Activated T-helper 1 cell treated with Interleukin-2 at 50 U/mL for 16 hours (primary cell): ENCODE measurements at regions not wholly inside any gene's neighbourhood (a gene's known extent, or its start where the extent isn't known, plus 50 kb on each side); places are given as distances from the start of the nearest gene placed in this dataset.
"Not testable (repeated sequence)": the region's sequence is repeated elsewhere in the genome, so short reads cannot be mapped to it uniquely, and the experiment has no call there.

Experiments used
- DNase-seq: peaks from one replicate; pipeline ENCODE4 v3.0.0-alpha.2; 2020; ENCODE audit warnings: low read depth

DNA sequence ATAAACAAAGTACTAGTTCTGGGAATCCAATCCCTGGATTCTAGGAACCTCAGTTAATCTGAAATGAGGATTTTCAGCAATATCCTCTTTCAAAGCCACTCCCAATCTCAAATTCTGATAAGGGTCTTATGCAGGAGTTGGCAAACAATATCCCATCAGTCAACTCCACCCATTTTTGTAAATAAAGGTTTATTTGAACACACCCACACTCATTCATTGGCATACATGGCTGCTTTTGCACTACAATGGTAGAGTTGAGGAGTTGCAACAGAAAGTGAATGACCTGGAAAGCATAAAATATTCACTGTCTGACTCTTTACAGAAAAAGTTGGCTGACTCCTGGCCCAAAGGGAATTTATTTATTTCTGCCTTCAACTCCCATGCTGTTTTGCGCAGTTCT, 157.7 kb upstream of the CDH11 start:
- DNase-seq = no peak

DNA sequence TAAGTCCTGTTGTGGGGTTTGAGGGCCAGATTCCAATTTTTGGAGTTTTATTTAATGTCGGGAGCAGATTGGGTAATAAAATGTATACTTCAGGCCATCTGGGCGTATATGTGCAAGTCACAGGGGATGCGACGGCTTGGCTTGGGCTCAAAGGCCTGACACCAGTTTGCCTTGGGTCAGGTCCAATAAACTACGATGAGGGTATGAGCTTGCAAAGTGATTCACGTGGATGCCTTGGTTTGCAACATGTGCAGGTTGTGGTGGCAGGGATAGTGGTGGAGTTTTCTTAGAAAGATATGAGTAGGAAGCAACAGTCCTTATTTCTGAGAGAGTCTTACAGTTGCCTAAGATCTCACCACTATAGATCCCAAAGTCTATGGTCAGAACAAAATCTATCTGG, 157.0 kb upstream of the CDH11 start:
- no peak for DNase-seq

DNA sequence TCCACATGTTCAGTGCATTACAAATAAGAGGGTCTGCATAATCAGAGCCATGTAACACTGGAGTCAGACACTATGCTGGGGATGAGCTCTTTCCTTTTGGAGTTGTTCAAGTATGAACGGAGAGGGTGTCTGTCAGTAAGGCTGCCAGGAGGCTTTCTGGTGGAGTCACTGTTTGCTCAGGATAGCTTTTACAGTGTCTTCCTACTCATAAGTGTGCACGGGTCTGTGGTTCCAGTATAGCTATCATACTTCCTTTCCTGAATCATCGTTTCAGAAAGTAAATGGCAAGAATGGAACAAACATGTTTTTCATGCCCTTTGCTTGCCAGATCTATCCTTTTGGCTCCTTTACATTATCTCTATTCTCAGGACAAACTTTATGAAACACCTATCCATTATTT, 152.7 kb upstream of the CDH11 start:
- DNase-seq = no peak

DNA sequence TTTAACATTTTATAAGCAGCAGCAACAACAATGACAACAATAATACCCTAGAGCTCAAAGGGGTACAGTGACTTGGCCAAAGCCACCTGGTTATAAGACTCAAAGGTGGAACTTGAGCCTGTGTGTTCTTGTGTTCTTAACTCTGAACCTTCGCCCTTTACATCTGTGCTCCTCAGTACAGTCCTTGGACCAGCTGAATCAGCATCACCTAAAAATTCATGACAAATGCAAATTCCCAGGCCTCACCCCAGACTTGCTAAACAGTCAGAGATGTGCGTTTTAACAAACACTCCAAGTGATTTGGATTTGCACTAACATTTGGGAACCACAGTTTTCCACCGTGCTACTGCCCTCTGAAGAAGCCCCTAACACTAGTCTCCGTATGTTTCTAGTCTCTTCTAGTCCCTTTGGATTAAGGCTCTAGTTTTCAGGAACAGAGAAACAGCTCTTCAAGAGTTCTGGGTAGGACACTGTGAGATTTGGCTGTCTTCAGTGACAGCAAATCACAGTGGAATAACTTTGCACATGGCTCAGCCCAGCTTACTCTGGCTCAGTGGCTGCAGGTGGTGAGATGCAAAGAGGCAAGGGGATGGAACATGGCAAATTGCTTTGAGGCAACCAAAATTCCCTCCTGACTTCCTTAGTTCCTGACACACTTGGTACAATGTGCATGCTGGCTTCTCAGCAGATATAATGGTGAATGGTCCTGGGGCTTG, 151.0 kb upstream of the CDH11 start:
- DNase-seq = no peak

DNA sequence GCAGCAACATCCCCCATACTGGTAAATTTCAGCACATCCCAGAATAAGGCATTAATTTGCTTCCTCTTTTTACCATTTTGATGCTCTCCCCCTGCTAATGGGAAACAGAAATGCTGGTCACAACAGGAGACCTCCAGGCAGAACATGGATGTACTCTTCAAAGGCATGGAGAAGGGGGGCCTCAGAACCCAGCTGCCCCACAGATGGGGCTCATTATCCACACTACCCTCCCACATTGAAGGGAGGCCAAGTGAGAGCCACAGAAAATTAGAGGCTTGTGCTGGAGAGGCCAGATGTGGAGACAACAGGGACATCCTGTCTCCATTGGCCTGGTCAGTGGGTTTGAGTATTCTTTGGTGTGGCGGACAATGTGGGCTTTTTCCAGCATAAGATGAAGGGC, 150.1 kb upstream of the CDH11 start:
- no peak for DNase-seq

DNA sequence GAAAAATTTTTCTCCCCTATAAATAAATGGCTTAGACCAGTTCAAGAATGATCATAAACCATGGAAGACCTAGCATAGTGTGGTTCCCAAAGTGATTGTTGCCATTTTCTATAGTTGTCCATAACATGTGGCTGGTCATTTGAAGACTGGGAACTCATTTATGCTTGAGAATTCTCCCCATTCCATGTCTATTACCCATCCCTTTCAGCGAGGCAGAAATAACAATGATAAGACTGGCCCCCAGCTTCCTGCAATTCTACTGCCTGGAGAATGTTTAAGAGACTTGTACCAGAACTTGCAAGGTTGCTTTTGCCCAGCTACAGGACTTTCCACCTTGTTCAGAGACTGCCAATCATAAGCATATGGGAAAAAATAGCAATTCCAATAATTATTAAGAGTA, 146.5 kb upstream of the CDH11 start:
- DNase-seq = no peak

DNA sequence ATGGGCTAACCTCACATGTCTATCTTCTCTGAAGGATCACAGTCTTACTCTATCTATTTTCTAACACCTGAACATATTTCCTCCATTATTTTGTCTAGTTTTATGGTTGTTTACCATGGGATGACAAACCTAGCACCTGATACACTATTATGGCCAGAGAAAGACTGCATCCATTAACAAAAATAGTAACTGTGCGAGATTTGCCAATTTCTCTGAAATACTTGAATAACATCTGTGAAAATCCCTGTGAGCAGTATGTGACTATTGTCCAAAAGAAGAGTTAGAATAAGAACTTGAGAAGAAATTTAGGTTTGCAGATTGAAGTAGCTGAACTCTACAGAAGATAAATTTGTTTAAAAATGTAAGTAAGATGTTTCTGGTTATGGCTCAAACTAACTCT, 142.0 kb upstream of the CDH11 start:
- DNase-seq = no peak

DNA sequence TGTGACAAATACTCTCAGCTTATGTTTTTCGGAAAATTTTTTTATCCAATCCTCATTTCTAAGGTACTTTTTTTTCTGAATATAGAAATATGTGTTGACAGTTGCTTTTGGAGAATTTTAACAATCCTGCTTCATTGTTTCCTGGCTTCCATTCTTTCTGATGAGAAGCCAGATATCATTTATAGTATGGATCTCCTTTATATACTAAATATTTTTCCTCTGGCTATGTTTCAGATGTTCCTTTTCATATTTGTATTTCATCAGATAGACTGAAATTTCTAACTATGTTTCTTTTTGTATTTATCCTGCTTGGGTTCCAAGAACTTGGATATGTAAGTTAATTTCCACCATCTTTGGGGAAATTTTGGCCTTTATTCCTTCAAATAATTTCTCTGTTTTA, 138.9 kb upstream of the CDH11 start:
- DNase-seq = no peak

DNA sequence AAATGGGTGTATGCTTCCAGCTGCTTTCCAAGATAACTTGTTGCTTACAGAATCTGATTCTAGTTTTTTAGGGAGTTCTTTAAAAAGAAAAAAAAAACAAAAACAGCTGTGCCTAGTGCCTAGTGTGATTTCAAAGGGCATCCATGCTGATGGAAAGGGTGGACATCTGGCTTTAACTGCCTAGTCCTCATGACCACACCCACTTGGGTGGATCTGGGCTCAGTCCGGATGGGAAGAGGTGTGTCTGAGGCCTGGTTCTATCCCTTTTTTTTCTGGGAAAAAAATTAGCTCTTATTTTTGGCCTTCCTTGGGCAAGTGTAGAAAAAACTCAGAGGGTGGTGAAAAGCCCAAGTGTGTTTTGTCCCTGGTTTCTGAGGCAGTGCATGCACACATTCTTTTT, 132.3 kb upstream of the CDH11 start:
- no peak for DNase-seq

DNA sequence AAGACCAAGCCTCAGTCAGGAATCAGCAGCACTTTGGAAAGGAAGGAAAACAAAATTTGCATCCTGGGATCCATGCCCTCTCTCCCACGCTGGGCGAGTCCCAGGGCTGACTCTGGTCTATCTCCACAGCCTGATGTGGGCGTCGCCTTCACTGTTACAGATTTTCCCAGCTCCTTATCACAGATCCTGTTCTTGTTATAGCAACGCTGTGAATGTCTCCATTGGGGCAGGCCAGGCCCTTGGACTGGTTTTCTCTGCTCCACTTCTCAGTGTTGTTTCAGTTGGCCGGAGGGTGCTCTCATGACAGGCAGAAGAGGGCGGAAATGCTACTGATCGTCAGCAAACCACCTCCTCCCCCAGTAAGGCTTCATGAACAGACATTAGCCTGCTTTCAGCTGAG, 127.9 kb upstream of the CDH11 start:
- DNase-seq = no peak

DNA sequence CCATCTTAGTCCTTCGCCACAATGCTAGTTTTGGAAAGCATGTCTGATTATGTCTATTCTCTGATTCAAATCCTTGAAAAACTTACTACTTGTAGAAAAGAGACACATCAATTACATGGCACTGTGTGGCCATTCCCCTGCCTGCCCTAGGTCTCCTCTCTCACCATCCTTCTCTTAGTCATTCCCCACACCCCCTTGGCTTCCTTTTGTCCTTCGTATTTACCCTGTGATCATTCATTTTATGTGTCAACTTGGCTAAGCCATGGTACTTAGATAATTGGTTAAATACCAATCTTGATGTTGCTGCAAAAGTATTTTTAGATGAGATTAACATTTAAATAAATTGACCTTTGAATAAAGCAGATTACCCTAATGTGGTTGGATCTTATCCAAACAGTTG, 122.9 kb upstream of the CDH11 start:
- DNase-seq = no peak

DNA sequence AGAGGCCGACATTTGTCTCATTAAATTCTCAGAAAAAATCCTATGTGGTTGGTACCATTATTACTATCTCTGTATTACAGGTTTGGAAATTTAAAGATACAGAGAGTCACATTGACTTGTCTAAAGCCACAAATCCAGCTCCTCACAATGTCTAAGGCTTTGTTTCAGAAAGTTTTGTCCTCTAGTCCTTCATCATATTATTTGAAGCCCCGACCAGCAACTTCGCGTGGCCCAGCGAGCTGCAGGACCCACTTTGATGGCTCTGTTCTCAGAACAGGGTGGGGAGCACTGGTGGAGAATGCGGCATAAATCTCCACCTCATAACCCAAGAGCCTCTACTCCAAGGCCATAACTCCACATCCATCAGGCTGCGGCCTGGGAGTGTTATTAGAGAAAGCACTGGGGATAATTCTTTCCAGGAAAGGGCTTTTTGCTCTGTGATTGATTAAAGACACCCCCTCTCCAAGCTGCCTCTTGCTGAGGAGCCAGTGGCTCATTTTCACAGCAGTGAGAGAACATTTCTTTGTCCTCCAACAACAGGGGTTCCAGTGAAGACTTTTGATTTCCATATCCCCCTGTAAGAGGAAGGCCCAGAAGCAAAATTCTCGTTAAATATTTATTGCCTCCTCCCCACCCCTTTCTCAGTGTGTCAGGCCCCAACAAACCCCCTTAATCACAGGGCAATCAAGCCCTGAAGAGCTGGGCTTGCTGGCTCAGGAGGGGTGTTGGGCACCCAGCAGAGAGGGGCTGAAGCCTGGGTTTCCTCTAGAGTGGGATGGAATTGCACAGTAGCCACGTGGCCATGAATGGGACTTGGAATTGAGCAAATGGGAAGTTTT, 113.7 kb upstream of the CDH11 start:
- no peak for DNase-seq

DNA sequence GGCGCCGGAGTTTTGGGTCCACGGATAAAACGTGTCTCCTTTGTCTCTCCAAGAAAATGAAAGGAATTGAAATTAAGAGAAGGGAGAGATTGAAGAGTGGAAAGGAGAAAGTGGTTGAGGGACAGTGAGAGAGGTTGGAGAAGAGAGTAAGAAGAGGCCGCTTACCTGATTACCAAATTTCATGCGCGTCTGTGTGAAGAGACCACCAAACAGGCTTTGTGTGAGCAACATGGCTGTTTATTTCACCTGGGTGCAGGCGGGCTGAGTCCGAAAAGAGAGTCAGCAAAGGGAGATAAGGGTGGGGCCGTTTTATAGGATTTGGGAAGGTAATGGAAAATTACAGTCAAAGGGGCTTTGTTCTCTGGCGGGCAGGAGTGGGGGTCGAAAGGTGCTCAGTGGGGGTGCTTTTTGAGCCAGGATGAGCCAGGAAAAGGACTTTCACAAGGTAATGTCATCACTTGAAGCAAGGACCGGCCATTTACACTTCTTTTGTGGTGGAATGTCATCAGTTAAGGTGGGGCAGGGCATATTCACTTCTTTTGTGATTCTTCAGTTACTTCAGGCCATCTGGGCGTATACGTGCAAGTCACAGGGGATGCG, 113.0 kb upstream of the CDH11 start:
- DNase-seq = not testable (repeated sequence)

DNA sequence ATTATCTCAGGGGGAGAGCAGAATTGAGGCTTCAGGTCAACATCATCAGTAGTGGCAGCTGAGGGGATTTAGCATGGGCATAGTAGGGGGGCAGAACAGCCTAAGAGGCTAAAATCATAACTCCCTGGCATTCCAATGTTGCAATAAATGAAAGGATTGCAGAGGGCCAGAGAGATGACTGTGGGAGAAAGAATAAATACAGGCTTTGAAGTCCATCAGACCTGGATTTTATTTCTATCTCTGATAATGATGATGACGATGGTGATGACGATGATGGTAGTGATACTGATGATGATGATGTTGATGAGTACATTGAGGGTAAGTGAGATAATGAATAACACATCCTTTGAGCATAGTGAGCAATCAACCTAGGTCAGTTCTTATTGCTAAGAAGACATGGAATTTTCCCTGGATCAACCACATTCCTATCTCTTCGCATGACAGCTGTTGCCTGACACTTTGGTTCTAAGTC, 107.4 kb upstream of the CDH11 start:
- no peak for DNase-seq

DNA sequence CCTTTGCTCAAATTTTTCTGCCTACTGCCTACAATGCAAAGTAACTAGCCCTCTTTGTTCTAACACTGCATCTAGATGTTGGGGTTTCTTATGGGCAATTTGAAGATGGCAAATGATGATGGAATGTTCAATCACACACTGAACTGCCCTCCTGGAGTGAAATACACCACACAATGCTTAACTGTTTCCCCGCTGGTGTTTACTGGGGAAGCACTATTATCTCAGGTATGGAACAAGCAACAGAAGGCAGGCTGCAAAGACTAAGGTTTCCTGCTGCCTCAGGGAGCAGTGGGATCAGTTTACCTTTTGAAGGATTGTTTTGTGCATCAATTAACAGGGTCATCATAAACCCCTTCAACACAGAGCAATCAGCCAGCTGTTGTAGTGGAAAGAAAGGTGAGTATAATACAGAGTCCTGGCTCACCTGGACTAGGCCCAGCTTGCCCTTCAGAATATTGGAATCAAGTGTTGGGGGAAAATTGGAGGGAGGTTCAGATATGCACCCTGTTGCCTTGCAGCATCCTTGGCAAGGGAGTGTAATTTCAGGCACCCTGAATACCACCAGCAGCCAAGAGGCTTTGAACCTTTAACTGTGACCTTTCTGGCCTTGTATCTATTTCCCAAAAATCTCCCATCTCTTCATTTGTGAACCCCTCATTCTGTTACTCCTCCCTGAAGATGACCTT, 105.4 kb upstream of the CDH11 start:
- no peak for DNase-seq

DNA sequence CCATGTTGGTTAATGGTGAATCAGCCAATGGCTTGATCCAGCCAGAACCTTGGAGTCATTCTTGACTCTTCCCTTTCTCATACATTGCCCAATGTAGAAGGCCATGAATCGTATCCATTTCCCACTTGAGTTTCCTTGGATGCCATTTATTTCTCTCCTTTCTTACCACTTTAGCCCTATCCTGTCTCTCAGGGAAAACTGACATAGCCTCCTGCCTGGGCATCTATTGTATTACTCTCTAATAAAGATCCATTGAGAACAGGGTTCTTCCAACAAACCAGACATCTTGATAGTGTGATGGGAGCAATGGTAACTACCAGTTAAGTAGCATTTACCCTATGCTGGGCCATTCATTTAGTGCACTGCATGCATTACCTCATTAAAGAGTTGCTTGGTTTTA, 104.2 kb upstream of the CDH11 start:
- no peak for DNase-seq

DNA sequence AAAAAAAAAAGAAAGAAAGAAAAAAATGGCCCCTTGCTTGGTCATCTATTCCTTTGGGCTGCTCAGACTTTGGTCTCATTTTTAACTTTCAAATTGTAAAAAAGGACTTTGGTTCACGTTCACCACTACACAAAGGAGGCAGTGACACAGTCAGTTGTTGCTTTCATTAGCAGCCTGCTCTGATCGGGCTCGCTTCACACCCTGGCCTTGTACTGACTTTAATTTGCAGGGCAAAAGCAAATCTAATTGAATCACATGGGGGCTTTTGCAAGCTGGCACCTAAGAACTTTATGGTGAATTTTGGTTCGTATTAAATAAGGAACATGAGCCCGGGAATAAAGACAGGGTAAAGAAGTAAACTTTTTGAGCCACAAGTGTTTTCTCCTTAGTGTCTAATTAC, 103.6 kb upstream of the CDH11 start:
- no peak for DNase-seq

DNA sequence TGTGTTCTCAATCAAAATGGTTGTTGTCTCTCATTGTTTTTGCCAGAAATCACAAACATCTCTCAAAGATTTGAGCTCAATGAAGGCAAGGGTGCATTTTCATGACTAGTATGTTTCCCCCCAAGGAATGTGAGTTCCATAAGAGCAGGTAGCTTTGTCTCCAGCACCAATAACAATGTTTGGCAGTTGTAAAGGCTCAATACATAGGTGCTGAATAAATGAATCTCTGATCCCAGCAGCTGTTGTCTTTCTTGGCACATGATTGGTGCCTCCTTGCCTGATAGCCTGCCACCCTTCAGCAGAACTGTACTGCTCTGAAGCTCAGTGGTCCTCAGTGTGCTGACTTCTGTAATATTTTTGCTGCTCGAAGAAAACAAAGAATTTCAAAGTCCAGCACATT, 103.1 kb upstream of the CDH11 start:
- no peak for DNase-seq

DNA sequence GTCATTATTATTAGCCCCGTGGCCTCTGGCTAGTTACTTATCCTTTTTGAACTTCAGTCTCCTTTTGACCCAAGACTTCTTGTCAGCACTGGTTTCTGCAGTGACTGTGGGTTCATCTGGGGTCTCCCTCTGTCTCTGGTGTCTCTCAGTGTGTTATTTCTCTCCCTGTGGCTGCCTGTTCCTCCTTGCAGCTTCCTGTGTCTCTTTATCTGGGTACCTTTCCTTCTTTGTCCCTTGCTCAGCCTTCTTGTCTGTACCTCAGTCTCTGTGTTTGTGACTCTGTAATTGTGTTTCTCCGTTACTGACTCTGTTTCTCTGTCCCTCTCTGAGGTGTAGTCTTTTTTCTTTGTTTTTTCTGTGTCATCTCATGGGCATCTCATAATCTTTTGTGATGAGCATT, 102.6 kb upstream of the CDH11 start:
- no peak for DNase-seq

DNA sequence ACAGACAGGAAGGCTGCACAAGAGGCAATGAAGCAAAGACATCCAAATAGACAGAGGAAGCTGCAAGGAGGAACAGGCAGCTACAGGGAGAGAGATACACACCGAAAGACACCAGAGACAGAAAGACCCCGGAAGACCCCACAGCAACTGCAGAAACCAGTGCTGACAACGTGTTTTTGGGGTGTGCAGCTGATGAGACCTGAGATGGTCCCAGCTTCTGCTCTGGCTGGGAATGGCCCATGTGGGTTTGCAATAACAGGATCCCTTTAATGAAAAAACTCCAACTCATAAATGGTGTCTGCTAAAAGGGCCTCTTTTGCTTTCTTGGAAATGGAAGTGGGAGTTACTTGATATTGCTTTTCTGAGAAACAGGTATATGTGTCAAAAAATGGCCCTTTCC, 101.5 kb upstream of the CDH11 start:
- DNase-seq = no peak

DNA sequence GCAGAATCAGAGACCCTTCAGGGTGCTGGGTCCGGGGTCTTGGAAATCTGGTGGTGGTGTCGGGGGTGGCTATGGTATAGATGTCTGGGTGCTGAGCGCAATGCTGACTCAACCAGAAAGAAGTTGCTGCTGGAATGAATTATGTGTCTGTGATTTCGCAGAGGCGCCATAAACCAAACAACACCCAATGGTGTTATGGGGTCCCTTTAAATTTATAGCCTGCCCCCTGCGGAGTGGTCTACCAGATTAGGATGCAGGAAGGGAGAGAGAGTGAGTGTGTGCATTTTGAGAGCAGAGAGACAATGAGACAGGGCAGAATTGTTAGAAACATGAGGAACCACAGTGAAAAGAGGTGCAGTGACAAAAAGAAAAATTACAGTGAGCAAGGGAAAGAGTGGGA, 100.7 kb upstream of the CDH11 start:
- DNase-seq = no peak

DNA sequence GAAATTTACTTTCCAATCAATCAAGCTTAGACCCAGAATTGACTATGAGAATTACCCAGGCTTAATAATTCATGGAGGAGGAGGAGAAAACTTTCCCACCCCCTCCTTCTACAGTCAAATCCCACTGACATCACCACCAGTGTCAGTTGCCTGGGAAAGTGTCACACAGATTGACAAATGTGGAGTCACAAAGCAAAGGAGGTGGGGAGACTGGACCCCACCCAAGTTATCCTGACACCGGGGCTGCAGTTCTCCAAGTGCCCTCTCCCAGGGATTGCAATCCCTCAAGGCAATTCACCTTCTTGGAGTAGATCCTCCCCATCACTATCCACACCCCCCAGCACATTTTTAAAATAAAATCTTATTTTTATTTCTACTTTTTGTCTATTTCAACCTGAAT, 100.2 kb upstream of the CDH11 start:
- no peak for DNase-seq

DNA sequence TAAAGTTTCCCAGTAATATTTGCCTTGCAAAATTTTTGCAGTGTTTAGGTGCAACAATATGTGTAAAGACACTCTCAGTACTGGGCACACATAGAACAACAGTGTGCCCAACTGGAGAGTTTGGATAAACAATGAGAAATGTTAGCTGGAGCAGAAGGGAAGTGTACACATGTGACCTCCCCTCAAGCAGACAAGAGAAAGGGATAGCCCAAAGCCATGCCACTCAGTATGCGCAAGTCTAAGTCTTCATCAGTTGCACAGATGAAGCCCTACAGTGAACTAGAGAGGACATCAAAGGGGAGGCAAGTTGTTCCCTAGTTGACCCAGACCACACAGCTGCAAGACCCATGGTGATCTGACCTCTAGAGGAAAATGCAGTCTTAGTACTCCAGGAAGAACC, 97.9 kb upstream of the CDH11 start:
- no peak for DNase-seq
